Keratinocyte (primary cell): ENCODE measurements at regions not wholly inside any gene's neighbourhood (a gene's known extent, or its start where the extent isn't known, plus 50 kb on each side); places are given as distances from the start of the nearest gene placed in this dataset.

ENCODE experiments used
- CTCF ChIP-seq, 3 experiments: IDR thresholded peaks in 1 of 3; conservative IDR thresholded peaks in 1 of 3; optimal IDR thresholded peaks in 1 of 3; 2 replicates in 2 of 3; 3 replicates in 1 of 3; pipeline versions ENCODE3 to v1.5.1; 2011; ENCODE audit warnings: low read length in 3 of 3, mild to moderate bottlenecking in 3 of 3, moderate library complexity in 2 of 3, control low read depth in 1 of 3, inconsistent platforms in 1 of 3; ENCODE audit not compliant: insufficient read depth in 2 of 3; ENCODE audit errors: extremely low read depth in 1 of 3
- EZH2 ChIP-seq: IDR thresholded peaks from one replicate; pipeline ENCODE4 v1.6.1; 2012; ENCODE audit warnings: inconsistent platforms, mild to moderate bottlenecking, low read length, moderate library complexity

DNA sequence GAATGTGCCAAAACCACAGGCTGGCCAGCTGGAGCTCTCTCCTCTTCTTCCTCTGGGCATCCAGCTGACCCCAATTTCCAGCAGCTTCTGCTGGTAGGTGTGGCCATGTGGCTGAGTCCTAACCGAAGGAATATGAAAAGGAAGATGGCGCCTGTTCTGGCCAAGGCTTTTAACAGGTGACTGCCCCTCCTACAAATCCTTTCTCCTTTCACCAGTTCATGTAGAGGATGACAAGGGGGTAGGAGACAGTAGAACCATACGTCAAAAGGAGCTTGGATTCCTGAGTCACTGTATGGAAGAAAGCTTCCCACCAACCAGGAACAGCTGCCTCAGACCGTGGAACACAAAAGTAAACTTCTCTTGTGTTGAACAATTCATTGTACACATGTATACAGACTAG is 316.7 kb upstream of the IGF1R start:
- TF ChIP-seq CTCF (optimal IDR thresholded peaks at IDR 0.05 in 1 of 3, IDR thresholded peaks at IDR 0.05 in 1 of 3, conservative IDR thresholded peaks at IDR 0.05 in 1 of 3; ENCODE audit: extremely low read depth in 1 of 3, insufficient read depth in 2 of 3, low read length in 3 of 3) = no peak
- no peak for TF ChIP-seq EZH2
